GM12875 (cell line): ENCODE measurements at regions not wholly inside any gene's neighbourhood (a gene's known extent, or its start where the extent isn't known, plus 50 kb on each side); places are given as distances from the start of the nearest gene placed in this dataset.

Source experiments
- H3K4me3 ChIP-seq: one replicate; pipeline ENCODE4 v1.5.1; 2011; ENCODE audit warnings: low read depth, low read length, control low read depth
- TF ChIP-seq, protein P1 (sequence below): IDR thresholded peaks from 2 replicates; pipeline ENCODE4 v1.5.1; 2011; ENCODE audit warnings: low read depth, mild to moderate bottlenecking, control low read depth, inconsistent platforms, low read length, moderate library complexity, borderline replicate concordance; ENCODE audit not compliant: insufficient read depth

DNA sequence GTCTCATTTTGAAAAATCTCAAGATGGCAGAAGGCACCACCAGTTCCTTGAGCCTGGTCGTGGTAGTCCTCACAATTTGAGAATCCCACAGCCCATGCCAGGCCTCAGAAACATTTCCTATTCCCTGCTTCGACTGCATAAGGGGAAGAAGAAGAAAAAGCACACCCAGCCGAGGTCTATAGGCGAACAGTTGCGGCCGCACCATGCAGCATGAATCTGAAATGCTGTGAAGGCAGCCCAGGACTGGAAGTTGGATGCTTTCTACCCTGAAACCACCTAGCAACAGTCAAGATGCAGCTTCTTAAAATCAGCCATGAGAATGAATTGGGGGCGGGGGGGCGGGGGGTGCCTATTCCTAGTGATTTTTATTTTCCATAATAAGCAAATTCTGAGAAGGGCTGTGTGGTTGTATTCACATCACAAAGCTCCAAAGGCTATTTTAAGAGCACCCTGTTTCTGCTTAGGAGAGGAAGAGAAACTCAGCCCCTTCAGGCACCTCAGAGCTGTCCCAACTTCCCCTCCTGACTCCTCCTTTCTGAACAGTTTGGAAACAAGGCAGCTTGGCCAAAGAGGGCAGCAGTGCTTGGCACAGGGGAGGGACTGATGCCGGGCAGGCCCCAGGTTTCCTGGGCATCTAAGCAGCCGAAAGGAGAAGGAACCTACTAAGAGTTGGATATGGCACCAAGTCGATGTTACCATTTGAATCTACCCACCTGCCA is 172.5 kb upstream of the FOXN3 start:
- TF ChIP-seq, protein P1, sequence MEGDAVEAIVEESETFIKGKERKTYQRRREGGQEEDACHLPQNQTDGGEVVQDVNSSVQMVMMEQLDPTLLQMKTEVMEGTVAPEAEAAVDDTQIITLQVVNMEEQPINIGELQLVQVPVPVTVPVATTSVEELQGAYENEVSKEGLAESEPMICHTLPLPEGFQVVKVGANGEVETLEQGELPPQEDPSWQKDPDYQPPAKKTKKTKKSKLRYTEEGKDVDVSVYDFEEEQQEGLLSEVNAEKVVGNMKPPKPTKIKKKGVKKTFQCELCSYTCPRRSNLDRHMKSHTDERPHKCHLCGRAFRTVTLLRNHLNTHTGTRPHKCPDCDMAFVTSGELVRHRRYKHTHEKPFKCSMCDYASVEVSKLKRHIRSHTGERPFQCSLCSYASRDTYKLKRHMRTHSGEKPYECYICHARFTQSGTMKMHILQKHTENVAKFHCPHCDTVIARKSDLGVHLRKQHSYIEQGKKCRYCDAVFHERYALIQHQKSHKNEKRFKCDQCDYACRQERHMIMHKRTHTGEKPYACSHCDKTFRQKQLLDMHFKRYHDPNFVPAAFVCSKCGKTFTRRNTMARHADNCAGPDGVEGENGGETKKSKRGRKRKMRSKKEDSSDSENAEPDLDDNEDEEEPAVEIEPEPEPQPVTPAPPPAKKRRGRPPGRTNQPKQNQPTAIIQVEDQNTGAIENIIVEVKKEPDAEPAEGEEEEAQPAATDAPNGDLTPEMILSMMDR: no peak

DNA sequence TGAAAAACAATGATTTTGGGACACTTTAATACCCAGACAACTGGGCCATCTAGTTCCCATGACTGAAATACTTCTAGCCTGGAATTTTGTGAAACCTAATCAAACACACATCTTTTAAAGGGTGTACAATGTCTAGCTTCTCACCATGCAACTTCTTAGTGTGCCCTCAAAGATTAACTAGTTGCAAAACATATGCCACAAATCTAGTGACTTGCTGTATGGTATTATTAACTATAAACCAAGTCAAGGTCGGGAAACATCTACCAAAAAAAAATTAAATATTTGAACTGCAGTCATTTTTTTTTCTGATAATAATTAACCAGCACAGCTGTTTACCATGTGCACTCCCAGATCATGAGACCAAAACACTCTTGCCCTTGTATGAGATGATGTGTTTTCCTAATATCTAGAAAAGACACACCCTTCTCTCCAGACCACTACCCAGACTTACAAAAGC is 171.8 kb upstream of the FOXN3 start:
- no peak overlapping the region for H3K4me3 ChIP-seq
- TF ChIP-seq, protein P1: no peak

More for the DNA sequence above, 172.5 kb upstream of the FOXN3 start:
- no peak overlapping the region for H3K4me3 ChIP-seq

DNA sequence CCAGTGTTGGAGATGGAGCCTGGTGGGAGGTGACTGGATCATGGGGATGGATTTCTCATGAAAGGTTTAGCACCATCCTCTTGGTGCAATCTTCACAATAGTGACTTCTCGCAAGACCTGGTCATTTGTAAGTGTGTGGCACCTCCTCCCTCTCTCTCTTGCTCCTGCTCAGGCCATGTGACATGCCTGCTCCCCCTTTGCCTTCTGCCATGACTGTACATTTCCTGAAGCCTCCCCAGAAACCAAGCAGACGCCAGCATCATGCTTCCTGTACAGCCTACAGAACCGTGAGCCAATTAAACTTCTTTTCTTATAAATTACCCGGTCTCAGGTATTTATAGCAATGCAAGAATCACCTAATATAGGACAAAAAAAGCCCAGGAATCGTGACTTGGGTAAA is 171.0 kb upstream of the FOXN3 start:
- no peak overlapping the region for H3K4me3 ChIP-seq
- TF ChIP-seq, protein P1: no peak

DNA sequence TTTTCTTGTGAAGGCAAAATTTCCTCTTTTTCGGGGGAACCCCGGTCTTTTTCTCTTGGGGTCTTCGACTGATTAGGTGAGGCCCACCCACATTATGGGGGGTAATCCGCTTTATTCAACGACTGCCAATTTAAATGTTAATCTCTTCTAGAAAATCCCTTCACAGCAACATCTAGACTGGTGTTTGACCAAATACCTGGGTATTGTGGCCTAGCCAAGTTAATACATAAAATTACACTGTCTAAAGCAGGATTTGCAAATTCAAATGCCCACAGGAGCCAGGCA is 170.0 kb upstream of the FOXN3 start:
- TF ChIP-seq, protein P1: no peak
- H3K4me3 ChIP-seq: no peak overlapping the region

DNA sequence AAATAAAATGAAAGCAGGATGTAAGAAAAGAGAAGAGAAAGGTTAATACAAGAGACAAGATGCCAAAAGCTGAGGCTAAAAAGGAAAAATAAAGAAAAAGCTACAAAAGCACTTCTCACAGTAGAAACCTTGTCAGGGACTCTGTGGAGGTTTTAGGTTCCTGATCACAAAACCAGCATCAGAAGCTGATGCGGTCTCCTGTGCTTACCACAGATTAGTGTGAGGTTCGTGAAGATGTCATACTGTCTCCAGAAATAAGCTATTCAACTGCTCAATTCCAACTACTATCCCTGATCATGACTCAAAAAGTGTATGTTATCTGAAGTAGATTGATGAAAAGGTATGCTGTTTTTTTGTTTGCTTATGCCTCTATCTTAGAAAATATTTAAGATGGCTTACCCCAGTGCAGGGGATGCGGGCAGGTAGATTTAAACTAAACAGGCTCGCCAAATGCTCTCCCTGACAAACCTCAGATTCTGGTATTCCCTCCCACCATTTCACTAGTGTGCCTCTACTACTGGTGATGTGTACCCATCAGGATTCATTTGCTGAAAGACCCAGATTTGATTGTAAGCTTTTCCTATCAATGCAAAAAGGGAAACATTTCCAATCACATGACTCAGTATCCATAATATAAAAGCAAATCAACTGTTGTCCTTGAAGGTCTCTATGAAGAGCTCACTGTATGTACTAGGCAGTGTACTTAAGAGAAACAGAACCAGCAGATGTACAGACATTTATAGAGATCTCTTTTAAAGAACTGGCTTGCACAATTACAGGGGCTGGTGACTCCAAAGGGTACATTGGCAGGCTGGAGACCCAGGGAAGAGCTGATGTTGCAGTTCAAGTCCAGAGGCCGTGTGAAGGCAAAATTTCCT is 169.5 kb upstream of the FOXN3 start:
- TF ChIP-seq, protein P1: no peak
- H3K4me3 ChIP-seq: no peak overlapping the region

DNA sequence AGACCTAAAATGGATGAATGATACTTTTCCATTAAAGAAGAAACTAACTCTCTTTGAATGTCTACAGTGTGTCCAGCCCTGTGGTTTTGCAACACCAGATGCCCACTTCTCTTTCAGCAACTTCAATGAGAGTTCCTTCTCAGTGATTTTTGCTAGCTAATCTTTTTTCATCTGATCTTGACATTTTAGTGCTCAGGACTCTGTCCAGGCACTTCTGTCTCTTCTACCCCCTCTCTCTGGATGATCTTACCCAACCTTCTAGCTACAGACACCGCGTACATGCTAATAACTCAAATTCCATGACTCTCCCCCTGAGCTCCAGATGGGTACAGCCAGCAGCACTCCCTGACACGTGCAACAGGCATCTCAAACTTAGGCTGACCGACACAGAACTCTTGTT is 161.1 kb upstream of the FOXN3 start:
- H3K4me3 ChIP-seq: no peak overlapping the region
- TF ChIP-seq, protein P1: no peak
